RWPE2 (cell line): ENCODE measurements at regions not wholly inside any gene's neighbourhood (a gene's known extent, or its start where the extent isn't known, plus 50 kb on each side); places are given as distances from the start of the nearest gene placed in this dataset.

Source experiments
- ATAC-seq: fragments of 200-7000 bp; cut with Tn5 transposase; 3 replicates; pipeline ENCODE4 v1.9.1; 2021; ENCODE audit warnings: low read depth
- DNase-seq: peaks from one replicate; pipeline ENCODE4 v3.0.0-alpha.2; 2020; ENCODE audit warnings: low spot score
- H3K27ac ChIP-seq: fragments of 450-650 bp; 2 replicates; pipeline ENCODE4 v1.5.1; 2017; ENCODE audit warnings: mild to moderate bottlenecking; ENCODE audit not compliant: poor library complexity, severe bottlenecking
- H3K27me3 ChIP-seq: fragments of 250-450 bp; sonication (Bioruptor Pico); 2 replicates; pipeline ENCODE4 v1.5.1; 2021; ENCODE audit warnings: mild to moderate bottlenecking, moderate library complexity; ENCODE audit not compliant: insufficient read depth, poor library complexity, severe bottlenecking
- H3K36me3 ChIP-seq: fragments of 250-450 bp; sonication (Bioruptor Pico); 2 replicates; pipeline ENCODE4 v1.5.1; 2020; ENCODE audit warnings: low read depth, mild to moderate bottlenecking, moderate library complexity
- H3K4me1 ChIP-seq: fragments of 250-450 bp; sonication (Bioruptor Pico); 2 replicates; pipeline ENCODE4 v1.5.1; 2021; ENCODE audit warnings: mild to moderate bottlenecking, moderate library complexity; ENCODE audit not compliant: insufficient read depth, poor library complexity, severe bottlenecking
- H3K4me3 ChIP-seq: fragments of 250-450 bp; sonication (Bioruptor Pico); 2 replicates; pipeline ENCODE4 v1.5.1; 2021; ENCODE audit warnings: mild to moderate bottlenecking, moderate library complexity; ENCODE audit not compliant: severe bottlenecking
- H3K9me3 ChIP-seq: fragments of 250-450 bp; sonication (Bioruptor Pico); 2 replicates; pipeline ENCODE4 v1.5.1; 2021; ENCODE audit warnings: mild to moderate bottlenecking, moderate library complexity; ENCODE audit not compliant: severe bottlenecking
- CTCF ChIP-seq: fragments of 450-650 bp; IDR thresholded peaks from one replicate; pipeline ENCODE4 v1.5.1; 2017; ENCODE audit warnings: mild to moderate bottlenecking, moderate library complexity; ENCODE audit not compliant: poor library complexity, severe bottlenecking

- DNase-seq: no peak
- Histone ChIP-seq H3K4me1 (no peaks in the 10 kb centered on the region), H3K27ac (no peak overlapping the region), H3K4me3 (no peak overlapping the region), H3K27me3 (no peaks in the 10 kb centered on the region), H3K36me3 (no peaks in the 10 kb centered on the region), H3K9me3 (no peaks in the 10 kb centered on the region)
- ATAC-seq: no peak
- TF ChIP-seq CTCF: no peak
Measured at GRCh38 chr18:28712796-28713425, 536.0 kb upstream of the CDH2 start.

GRCh38 chr18:28712172-28712571 is 535.2 kb upstream of the CDH2 start:
- H3K36me3 ChIP-seq: no peaks in the 10 kb centered on the region
- ATAC-seq (no peak), DNase-seq (no peak)
- H3K27ac ChIP-seq: no peak overlapping the region
- no peak for TF ChIP-seq CTCF
- no peaks in the 10 kb centered on the region for H3K9me3 ChIP-seq
- no peak overlapping the region for H3K4me3 ChIP-seq
- no peaks in the 10 kb centered on the region for H3K4me1 ChIP-seq
- H3K27me3 ChIP-seq: no peaks in the 10 kb centered on the region

- no peaks in the 10 kb centered on the region for H3K36me3 ChIP-seq
- H3K9me3 ChIP-seq: no peaks in the 10 kb centered on the region
- TF ChIP-seq CTCF: no peak
- no peak overlapping the region for H3K27ac ChIP-seq
- H3K27me3 ChIP-seq: no peaks in the 10 kb centered on the region
- H3K4me1 ChIP-seq: no peaks in the 10 kb centered on the region
- no peak for ATAC-seq
- DNase-seq: no peak
- H3K4me3 ChIP-seq: no peak overlapping the region
Measured at GRCh38 chr18:28711096-28711495, 534.2 kb upstream of the CDH2 start.

GRCh38 chr18:28707006-28707405 is 530.1 kb upstream of the CDH2 start:
- DNase-seq (no peak), ATAC-seq (no peak)
- TF ChIP-seq CTCF: no peak
- H3K27me3 ChIP-seq: no peaks in the 10 kb centered on the region
- H3K4me3 ChIP-seq: no peak overlapping the region
- no peaks in the 10 kb centered on the region for H3K4me1 ChIP-seq
- H3K27ac ChIP-seq: no peak overlapping the region
- H3K9me3 ChIP-seq: no peaks in the 10 kb centered on the region
- no peaks in the 10 kb centered on the region for H3K36me3 ChIP-seq

- H3K4me3 ChIP-seq: no peak overlapping the region
- no peaks in the 10 kb centered on the region for H3K27me3 ChIP-seq
- H3K36me3 ChIP-seq: no peaks in the 10 kb centered on the region
- DNase-seq (no peak), ATAC-seq (no peak)
- H3K27ac ChIP-seq: no peak overlapping the region
- no peaks in the 10 kb centered on the region for H3K4me1 ChIP-seq
- no peak for TF ChIP-seq CTCF
- H3K9me3 ChIP-seq: no peaks in the 10 kb centered on the region
Measured at GRCh38 chr18:28706397-28706796, 529.5 kb upstream of the CDH2 start.
